Suppressor macrophage (primary cell): ENCODE measurements at regions not wholly inside any gene's neighbourhood (a gene's known extent, or its start where the extent isn't known, plus 50 kb on each side); places are given as distances from the start of the nearest gene placed in this dataset.
"Not testable (repeated sequence)": the region's sequence is repeated elsewhere in the genome, so short reads cannot be mapped to it uniquely, and the experiment has no call there.

Source experiments
- DNase-seq, 4 experiments: peaks; one replicate each; pipeline ENCODE4 v3.0.0-alpha.2; 2020 to 2022

DNA sequence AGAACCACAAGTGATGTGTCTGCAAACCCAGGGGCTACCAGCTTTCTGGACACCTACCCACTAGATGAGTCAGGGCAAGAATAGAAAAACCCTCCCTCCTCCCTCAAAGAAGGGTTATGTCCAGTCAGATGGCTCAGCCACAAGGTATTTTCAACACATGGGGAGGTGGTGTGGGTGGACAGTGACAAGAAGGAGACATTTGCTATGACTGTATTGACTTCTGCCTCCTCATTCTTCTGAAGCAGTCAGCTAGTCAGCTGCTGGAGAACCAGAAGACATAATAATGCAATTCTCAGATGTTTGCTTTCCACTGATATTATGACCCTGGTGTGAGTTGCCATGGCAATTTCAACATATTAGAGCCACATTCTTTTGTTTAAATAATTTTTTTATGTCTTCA is 66.7 kb upstream of the GOLGA8B start:
- DNase-seq, result peak; percentile 82 to 95 (median 84)

- no peak for DNase-seq
Observed at GRCh38 chr15:34648294-34648631, 64.8 kb upstream of the GOLGA8B start.

DNA sequence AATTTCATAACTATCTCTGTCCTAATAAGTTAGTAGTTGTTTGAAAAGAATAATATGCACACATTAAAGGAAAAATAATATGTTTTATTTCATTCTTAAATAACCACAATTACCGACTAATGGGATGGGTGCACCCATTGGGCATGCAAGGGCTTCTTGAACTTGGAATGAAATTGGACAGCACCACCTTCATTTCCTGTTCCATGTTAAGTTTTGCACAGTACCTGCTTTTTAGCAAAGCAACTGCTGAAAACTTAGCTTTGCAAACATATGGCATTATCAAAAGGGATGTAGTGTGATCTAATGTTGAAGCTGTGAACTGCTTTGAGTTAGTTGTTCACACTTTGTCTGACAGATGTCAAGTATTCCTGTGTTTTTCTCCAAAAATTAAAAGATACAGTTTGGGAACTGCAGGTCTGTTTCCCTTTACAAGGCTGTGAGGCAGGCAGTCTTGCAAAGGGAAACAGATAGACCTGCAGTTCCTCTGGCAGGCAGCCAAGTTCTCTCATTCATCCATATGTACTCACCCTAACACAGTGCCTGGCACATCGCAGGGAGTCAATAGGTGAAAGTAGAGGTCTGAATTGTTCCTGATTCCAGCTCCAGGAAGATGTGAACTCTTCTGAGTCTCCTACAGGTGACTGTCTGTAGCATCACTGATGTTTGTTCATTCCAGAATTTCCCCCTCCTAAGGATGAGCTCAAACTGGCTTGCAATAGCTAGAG is 64.3 kb upstream of the GOLGA8B start:
- DNase-seq, result peak in 3 of 4 experiments; percentile 34 to 57 (median 47)

DNA sequence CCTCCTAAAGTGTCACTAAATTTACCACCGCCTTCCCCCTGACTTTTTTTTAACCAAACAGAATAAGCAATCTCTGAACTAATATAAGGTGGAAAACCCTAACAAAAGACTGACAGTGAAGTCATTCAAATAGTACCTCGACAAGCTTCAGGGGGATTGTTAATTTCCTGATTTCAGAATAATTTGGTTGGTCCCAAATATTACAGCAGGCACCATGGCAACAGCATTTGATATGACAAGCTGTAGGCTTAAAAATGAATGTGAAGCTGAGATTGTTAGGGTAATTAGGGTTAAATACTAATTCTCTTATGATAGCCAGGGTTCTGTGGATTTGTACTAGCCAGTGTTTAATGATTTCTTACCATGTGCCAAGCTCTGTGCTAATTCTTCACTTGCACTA is 63.5 kb upstream of the GOLGA8B start:
- DNase-seq, result peak in 1 of 4 experiments; percentile 15

GRCh38 chr15:34644851-34645250 is 61.4 kb upstream of the GOLGA8B start:
- no peak for DNase-seq

DNA sequence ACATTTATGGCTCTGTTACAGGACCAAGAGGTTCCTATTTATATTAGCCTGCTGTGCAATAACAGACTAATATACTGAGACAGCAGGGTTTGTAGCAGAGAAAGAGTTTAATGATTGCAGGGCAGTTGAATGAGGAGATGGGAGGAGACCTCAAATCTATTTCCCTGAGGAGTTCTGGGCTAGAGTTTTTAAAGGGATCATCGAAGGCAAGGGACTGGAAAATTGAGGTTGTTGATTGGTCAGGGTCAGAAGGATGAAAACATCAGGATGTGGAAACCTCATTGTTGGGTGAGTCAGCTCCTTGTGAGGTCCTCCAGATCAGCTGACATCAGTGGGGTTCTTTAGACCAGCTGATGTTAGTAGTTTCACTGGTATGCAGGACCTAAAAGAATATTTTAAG is 60.6 kb upstream of the GOLGA8B start:
- DNase-seq, result peak; percentile 71 to 84 (median 78)

DNA sequence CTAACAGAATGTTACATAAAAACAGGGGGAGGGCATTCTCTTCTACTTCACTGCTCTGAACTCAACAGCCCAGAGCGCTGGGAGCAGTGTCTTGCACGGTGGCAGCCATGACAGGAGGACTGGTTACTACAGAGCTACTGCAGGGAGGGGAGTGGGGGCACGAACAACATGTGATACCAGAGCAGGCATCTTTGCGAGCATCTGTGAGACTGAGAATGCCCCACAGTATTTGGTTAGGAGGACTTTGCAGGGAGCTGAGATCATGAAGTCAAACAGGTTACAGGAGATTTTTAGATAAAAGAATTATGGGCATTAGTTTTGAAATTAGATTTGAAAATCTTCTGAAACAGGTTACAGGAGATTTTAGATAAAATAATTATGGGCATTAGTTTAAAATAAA is 58.8 kb upstream of the GOLGA8B start:
- DNase-seq, result no peak

- no peak for DNase-seq
Observed at GRCh38 chr15:34640661-34641060, 57.2 kb upstream of the GOLGA8B start.

DNA sequence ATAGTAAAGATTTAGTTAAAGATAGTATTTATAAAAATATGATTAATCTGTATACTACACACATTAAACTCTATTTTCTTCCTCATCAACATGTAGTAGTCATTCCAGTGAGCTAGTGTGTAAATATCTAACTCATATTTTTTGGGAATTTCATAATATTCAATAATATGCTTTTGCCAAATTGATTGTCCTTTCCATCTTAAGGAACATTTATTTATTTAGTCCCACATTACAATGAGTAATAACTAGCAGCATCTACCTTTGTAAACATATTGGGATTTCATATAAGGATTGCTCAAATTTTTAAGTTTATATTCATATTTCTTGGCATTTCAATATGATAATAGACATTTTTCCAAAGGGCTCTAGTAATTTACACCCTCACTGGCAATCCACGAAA is 53.9 kb upstream of the GOLGA8B start:
- no peak for DNase-seq

DNA sequence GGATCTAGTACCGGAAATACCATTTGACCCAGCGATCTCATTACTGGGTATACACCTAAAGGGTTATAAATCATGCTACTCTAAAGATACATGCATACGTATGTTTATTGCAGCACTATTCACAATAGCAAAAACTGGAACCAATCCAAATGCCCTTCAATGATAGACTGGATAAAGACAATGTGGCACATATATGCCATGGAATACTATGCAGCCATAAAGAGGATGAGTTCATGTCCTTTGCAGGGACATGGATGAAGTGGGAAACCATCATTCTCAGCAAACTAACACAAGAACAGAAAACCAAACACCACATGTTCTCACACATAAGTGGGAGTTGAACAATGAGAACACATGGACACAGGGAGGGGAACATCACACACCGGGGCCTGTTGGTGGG is 50.2 kb upstream of the GOLGA8B start:
- not testable (repeated sequence) for DNase-seq
